Lower leg skin (tissue), 4 donors: ENCODE measurements at regions not wholly inside any gene's neighbourhood (a gene's known extent, or its start where the extent isn't known, plus 50 kb on each side); places are given as distances from the start of the nearest gene placed in this dataset.

Experiments used
- DNase-seq, 2 donors: peaks; one replicate each; pipeline ENCODE4 v3.0.0-alpha.2; 2019; ENCODE audit warnings: low spot score in 2 of 2
- H3K4me3 ChIP-seq: fragments of 200-600 bp; sonication (generic); 2 replicates; pipeline ENCODE4 v1.5.1; 2017; ENCODE audit warnings: mild to moderate bottlenecking, low read depth; ENCODE audit not compliant: poor library complexity, severe bottlenecking
- CTCF ChIP-seq, 3 donors: fragments of 450-650 bp; IDR thresholded peaks; one replicate each; pipeline ENCODE4 v1.5.1; 2016; ENCODE audit warnings: antibody characterized with exemption in 3 of 3, mild to moderate bottlenecking in 3 of 3, moderate library complexity in 2 of 3
- POLR2A ChIP-seq, 2 donors: fragments of 450-650 bp; IDR thresholded peaks; one replicate each; pipeline ENCODE4 v1.6.1; 2016 to 2017; ENCODE audit warnings: antibody characterized with exemption in 2 of 2, mild to moderate bottlenecking in 1 of 2, moderate library complexity in 1 of 2
- WGBS, 2 donors: methylation state at CpG; one replicate each; pipeline ENCODE4 v1.1.5; 2018; 5-methylcytosine and 5-hydroxymethylcytosine counted together
- intact Hi-C: fragments of 100-400 bp; cut with DNase I; formaldehyde crosslinking; loops from one replicate; pipeline ENCODE4 v1.15.0; 2023; ENCODE audit warnings: low total_unique reads

DNA sequence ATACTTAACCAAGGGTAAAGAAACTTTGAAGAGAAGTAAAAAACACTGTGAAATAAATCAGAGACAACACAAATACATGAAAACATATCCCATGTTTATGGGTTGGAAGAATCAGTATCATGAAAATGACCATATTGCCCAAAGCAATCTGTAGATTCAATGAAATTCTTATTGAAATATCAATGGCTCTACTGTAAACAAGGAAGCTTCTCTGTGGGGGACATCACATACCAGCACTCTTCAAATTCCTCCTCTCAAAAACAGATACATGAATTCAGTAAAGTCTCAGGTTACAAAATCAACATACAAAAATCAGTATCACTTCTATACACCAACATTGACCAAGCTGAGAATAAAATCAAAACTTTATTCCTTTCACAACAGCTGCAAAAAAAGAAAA, 63.5 kb upstream of the CNTNAP5 start:
- no peak for DNase-seq
- intact Hi-C loops: no loop called here
- no peak for TF ChIP-seq POLR2A (IDR thresholded peaks at IDR 0.05)
- no peak for TF ChIP-seq CTCF (IDR thresholded peaks at IDR 0.05)
- no peak overlapping the region for H3K4me3 ChIP-seq

GRCh38 chr2:123971564-123972318, 53.3 kb upstream of the CNTNAP5 start:
- intact Hi-C loops: no loop called here
- no peak for TF ChIP-seq POLR2A (IDR thresholded peaks at IDR 0.05)
- no peak for TF ChIP-seq CTCF (IDR thresholded peaks at IDR 0.05)
- no peak for DNase-seq
- H3K4me3 ChIP-seq: no peak overlapping the region
- 46 to 57% methylated on average over 8 of the region's 8 CpGs for WGBS, 2 donors
